Fibroblast of skin of scalp (primary cell): ENCODE measurements at regions not wholly inside any gene's neighbourhood (a gene's known extent, or its start where the extent isn't known, plus 50 kb on each side); places are given as distances from the start of the nearest gene placed in this dataset.

ENCODE experiments used
- DNase-seq: peaks from one replicate; pipeline ENCODE4 v3.0.0-alpha.2; 2013

DNA sequence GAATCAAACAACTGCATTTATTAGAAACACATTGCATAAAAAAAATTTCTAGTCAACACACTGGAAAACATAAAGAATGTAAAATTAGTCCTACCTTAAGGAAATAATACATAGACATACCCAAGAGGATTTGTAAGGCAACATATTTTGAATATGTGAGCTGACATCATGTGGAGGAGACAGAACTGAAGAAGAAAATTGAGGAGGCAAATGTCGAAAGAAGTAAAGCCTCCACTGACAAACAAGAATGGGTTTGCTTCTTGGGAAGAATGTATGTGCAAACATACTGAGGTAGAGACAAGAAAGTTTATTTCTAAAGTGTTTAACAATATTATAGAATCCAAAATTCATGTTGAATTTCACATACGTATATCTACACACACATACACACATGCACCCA is 363.0 kb upstream of the PDE4D start:
- DNase-seq, result no peak

DNA sequence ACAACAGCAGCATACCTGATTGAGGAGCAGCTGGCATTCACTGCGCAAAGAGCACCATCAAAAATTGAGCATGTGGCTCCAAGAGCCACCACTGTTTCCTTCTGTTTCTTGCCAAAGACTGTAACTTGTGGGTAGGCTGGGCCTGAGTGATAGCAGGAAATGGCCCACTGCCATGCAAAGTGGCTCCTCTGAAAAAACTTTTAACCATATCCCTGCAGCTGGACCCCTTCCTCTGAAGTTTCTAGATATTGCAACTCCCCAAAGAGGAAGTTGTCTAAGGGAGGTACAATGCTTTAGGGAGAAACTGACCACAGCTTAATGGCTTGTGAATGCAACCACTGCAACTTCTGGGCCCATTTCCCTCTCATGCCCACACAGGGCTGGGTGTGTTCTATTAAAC is 355.4 kb upstream of the PDE4D start:
- no peak for DNase-seq

DNA sequence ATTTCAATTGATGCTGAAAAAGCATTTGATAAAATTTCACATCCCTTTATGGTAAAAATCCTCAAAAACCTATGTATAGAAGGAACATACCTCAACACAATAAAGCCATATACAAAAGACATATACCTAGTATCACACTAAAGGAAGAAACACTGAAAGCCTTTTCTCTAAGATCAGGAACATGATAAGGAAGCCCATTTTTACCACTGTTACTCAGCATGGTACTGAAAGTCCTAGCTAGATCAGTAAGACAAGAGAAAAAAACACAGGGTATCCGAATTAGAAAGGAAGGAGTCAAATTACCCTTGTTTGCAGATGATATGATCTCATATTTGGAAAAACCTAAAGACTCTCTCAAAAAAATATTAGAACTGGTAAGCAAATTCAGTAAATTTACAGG is 350.2 kb upstream of the PDE4D start:
- DNase-seq, result no peak

DNA sequence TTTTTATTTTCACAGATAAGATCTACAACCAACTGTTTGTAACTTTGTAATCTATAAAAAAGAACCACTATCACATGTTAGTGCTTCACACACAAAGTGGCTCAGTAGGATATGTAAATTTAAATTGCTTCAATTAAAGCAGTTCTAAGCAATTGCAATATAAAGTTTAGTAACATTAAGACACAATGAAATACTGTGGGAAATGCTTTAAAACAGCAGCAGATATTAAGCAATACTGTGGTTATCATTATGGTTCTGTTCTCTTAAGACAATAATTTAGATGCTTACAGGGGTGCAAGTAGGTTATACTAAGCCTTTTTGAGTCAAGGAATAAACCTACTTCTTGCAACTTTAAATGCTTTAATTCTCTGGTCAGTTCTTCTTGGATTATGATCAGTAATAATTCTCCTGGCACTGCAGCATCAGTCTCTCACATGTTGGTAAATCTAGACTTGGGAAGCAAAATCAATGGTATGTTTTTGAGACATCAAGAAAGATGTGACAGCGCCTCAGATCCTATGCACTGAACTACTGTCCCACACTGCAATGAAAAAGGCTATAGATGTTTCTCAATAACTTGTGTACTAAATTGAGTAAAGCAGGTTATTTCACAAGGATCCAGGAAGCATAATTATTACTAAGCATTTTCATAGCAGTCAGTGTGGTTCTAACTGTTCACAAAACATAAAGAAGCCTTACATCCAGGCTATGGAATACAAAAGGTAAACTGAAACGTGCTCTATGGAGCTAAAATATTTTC is 338.7 kb upstream of the PDE4D start:
- DNase-seq, result no peak

DNA sequence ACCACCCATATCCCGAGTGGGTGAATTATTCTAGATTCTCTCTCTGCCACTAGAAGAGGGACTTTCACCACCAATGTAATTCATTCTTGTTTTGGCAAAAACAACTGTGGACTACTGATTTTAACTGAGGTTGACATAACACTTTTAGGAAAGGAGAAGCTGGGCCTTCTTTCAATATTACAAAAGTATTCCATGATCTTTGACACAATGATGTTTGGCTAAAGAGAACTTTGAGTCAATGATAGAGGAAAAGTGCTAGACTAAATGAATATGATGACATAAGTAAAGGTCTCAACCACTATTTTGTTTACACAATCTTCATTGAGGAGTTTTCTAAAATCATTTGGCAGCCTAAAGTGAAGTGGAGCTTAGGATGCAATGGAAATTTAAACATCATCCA is 336.9 kb upstream of the PDE4D start:
- DNase-seq, result no peak

DNA sequence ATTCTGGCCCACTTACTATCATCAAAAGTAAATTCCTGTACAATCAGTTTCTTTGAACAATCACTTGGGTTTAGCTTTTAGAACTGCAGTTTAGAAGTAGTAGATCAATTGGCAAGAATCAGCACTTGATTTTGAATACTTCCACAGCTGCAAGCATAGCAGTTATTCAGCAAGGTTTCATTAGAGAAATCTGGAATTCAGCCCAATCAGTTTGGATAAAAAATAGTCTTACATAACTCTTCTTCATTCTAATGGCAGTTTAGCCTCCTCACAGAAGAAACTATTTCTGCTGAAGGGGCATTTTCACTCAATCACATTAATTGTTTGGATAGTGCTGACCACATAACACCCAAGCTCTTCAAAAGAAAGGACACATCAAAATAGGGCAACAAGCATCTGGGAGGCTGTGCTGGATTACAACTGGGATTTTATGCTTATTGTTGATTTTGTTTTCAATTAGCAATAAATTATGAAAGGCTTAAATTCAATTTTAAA is 336.2 kb upstream of the PDE4D start:
- no peak for DNase-seq

DNA sequence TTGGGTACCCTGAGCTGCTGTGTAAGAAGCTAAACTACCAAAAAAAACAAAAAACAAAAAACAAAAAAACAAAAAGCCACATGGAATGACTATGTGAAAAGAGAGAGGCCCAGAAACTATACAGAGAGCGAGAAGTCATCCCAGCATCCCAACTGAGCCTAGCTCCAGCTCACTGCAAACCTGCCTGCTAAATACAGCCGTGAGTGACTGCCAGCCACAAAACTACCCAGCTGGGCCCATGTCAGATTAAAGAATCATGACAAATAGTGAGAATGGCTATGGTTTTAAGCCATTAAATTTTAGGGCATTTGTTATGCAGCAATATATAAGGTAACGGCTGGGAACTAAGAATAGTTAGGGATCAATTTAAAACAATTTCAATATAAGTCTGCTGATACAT is 335.1 kb upstream of the PDE4D start:
- DNase-seq, result no peak

DNA sequence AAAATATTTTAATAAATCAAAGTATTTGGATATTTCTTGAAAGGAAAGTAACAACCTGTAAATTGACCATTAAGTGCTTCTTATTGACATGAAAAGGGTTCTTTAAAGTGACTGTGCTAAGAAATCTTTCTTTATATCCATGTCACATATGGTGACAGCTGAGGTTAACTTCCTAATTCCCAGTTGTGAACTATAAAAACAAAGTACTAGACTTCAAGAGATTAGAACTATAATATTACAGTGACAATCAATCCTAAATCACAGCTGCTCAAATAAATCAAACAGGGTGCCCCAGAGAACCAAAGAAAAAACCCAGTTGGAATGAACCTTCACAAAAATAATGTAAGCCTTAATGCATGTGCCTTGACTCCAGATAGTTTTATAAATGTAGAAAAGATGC is 332.6 kb upstream of the PDE4D start:
- no peak for DNase-seq

DNA sequence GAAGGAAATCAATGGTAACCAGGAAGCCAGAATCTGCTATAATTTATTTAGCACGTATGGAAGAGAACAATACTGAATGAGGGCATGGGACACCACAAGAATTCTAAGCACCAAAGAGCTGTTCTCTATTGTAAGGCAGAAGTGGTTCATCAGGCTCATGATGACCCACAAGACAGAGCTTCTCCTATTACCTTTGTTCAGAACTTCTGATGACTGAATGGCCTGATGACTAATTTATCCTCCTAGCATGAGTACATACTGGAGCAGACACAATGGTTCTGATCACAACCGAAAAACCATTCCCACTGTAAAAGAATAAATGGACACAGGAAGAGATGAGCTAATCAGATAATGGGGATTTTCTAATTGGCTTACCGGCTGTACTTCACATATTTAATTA is 329.8 kb upstream of the PDE4D start:
- no peak for DNase-seq

DNA sequence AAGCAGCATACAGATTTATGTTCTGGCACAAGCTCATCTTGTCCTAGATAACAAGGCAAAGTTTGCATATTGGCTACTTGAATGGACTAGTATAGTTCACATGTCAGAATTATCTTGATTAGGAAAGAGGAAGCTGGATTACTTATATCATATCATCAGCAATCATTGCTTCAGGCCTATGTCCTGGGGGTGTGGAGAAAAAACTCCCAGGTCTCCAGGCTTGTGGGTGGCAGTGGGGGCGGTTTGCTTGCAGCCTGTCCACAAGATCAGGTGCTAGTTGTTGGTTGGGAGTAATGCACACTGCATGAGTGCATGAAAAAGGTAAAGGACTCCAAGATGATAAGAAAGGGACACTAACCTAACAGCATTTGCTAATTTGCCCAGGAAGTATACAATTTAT is 326.4 kb upstream of the PDE4D start:
- DNase-seq, result no peak

DNA sequence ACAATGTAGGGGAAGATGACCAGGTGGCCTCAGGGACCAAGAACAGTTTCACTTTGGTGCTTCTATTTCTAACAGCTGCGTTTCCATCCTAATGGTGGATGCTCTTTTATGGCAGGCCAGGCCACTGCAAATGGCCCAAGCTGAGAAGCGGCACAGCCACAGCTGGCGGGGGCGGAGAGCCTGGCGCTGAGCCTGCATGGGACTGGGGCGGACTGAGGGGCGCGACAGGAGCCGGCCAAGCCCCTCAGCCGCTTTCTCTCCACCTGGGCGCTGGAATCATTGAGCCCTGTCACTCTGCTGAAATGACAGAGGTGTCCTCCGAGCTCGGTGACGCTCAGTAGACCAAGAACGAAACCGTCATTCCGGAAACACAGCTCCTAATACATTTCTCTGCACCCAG is 317.3 kb upstream of the PDE4D start:
- DNase-seq, result no peak

DNA sequence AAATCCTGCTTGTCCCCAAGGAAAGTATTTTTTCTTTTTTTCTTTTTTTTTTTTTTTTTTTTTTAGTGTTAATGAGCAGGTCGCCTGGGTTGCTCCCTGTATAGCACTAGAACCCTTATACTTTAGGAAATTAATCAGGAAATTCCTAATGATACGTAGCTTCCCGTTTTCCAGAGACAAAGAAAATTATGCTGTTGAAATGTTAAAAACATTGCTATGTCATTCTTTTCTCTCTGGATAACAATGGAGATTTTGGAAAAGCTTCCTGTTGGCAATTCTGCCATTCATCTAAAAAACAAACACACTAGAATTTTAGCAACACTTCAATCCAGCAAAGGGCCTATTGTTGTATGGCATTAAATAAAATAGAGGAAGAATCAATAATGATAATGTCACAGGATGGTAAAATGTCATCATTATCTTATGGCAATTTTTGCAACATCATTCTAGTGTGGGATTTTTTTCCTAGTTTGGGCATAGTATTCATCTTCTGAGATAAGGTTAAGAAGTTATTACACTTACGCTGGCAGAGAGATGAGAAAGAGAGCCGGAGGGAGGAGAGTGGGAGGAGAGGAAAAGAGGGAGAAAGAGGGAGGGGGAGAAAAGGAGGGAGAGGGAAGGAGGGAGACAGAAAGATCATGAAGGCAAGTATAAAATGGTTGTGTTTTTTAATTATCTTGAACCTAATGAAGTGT is 315.8 kb upstream of the PDE4D start:
- peak; percentile 11 for DNase-seq

DNA sequence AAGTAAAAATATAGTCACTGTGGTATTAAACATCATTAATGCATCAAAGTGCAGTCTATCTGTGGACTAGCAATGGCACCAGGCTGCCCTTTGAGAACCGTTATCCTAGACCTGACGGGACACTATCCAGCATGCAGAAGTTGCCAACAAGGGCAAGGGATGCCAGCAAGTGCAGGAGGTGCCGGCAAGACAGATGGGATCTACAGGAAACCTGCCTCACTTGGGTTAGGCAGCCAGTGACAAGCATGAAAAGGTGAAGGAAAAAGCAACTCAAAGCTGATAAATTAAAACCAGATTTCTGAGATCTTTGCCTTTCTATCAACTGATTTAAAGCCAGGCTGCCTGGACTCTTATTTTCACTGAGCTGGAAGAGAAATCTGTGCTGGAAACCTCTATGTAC is 315.2 kb upstream of the PDE4D start:
- DNase-seq, result no peak

DNA sequence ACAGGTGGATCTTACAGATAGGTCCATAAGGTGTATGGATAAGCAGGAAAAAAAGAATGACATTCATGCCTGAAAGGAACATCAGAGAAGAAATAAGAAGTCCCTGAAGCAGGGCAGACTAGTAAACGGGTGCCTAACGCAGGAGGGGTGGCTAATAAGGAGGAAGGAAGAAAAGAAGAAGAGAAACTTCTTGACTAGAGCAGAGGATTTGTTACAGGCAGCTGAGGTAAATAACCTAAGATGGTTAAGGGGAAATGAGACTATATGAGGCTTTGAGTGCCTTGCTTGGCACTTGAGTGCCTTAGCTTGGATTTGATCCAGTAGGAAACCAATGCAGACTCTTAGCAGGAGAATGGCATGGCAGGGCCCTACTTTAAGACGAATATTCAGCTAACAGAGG is 313.5 kb upstream of the PDE4D start:
- no peak for DNase-seq

DNA sequence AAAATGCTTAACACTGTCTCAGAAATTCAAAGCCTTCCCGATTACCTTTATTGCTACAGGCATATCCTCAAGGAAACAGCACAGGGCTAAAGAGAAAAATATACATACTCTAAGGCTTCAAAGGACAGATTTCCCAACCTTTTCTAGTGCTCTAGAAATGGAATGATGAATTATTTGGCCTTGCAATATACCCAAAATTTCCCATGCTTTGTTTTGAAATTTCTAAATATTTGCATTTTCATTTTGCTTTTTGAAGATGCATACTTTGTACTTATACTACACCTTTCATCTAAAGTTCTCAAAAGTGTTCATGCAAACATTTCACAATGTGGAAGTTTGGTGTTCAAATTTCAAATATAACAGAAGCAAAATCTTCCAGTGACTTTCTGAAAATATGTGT is 312.7 kb upstream of the PDE4D start:
- DNase-seq, result no peak

DNA sequence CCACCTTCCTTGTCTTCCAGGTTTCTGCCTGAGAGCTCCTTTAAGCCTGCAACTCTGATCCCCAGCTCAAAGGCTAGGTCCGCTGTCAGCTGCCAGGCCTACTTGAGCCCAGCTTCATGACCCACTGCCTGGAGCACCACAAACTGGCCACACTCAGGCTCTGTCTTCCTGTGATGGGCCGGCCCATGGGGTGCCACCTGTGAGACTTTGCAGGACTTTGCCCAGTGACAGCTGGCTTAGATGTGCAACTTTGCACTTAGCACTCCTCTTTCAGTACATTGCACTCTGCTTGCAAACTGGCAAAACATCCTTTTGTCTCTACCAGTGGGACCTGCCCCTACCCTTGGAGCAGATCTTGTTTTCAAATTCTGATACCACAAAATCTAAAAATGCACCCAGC is 311.5 kb upstream of the PDE4D start:
- no peak for DNase-seq

DNA sequence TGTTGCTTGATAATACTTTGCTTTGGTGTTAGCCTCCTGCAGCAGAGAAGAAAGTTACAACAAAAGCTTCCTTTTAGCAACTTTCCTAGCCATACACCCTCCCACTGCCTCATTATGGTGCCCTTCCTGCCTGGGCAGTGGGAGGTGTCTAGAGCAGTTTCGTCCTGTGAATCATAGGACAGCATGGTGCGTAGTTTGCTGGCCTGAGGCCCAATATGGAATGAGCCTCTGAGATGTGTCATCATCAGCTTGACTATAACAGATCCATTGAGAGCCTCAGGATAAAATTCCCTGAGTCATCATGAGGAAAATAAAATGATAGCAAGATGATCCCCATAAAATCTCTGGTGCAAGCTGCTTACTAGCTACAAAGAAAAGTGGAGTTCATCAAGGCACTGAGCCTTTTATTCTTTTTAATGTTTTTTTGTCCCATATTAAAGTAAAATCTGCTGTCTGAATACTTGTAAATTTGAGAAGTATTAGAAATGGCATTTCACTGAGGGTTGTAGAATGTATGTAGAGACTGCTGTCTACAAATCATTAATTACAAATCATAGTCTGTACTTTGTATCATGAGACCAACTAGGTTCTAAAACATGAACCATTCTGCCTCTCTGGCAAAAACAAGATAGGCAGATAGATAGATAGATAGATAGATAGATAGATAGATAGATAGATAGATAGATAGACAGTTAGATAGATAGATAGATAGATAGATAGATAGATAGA is 303.0 kb upstream of the PDE4D start:
- peak; percentile 98 for DNase-seq

DNA sequence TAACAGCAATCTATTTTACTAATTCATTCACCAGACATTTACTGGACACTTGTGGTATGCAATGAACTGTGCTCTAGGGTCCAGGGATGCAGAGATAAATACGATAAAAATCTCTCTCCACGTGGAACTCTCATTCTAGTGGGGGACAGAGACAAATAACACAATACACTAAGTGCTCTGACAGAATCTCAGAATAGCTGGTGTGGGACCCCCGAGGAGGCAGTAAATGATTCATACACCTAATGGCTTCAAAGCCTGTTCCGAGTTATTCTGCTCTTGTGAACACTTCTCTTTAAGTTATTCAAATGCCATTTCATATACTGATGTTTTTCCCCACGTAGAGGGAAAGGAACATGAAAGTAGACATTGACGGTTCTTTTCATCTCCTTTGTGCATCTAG is 302.0 kb upstream of the PDE4D start:
- no peak for DNase-seq

DNA sequence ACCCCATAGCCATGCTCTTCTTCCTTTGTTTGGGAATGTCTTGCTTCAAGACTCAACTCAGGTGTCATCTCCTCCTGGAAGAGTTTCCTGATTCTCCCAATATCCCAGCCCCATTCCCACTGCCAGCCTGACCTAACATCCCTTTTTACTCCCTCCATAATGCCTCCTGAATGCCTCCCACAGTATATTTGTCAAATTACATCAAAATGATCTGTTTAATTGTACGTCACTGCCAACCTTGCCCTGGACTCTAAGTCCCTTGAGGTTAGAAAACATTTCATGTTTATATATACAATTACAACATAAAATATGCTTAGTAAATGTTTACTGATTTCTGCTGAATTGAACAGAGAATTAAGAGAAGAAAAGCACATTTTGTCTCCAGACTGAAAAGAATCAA is 301.6 kb upstream of the PDE4D start:
- no peak for DNase-seq

DNA sequence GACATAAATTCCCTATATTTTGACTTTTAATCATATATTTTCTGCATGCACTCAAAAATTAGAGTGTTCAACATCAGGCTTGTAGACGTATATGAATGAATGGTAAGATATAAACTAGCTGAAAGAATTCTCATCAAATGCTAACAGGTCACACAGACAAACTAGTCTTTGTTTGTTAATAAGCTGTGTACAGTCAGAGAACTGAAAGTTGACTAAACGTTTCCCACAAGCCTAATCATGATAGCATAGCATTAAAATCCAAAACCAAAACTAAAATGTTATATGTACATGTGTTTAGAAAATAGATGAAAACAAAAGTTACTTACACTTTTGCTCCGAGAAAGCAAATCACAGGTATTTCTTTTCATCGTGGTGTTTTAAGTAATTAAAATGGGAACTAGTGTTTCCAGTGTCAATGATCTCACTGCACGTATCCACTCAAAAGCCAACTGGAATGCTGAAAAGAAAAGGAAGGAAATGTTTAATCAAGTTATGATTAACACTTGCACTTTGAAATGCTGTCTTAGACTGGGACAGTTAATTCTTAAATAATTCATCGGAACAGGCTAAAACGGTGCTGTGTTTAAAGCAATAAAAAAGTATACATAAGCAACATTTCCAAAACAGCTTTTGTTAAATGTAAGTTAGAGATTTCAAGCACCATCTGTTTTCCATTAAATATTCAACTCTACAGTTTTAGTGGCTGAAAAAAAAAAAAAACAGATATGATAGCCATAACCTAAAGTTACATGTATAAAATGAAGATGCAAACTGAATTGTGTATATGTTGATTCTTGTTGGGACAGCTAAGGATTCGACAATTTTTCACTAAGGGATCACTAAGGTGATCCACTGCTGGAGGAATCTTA is 291.9 kb upstream of the PDE4D start:
- no peak for DNase-seq

DNA sequence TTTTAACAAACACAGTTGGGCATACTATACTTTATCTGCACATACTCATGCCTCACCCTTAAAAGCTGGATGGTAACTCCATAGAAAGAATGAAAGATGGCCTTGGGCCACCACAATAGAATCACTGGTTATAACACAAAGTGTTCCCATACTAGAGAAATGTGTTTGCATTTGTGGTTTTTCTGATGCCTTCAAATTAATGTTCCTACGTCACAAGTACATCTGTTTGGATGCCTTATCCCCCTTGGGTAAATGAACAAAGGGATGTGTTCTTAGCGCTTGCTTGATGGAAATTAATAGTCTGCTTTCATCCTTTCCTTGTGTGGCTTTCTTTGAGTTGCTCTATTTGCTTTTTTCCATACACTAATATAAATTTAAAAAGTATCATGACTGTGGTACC is 291.1 kb upstream of the PDE4D start:
- DNase-seq, result peak; percentile 69

DNA sequence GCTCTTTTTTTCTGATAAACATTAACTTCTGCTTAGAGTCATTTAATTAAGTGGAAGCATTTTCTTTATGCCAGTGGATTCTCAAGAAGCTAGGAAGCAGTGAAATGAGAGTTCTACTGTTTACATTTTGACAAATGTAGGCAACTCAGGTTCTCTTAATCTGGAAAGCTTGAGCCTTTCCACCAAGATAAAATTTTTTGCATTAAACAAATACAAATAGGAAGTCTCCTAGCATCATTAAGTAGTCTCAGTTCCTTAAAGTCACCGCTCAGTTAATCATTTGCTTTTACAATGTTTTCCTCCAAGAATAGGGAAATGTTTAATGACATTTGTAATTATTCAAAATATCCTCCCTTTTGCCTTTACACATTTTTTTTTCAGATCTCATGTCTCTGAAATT is 290.4 kb upstream of the PDE4D start:
- no peak for DNase-seq

DNA sequence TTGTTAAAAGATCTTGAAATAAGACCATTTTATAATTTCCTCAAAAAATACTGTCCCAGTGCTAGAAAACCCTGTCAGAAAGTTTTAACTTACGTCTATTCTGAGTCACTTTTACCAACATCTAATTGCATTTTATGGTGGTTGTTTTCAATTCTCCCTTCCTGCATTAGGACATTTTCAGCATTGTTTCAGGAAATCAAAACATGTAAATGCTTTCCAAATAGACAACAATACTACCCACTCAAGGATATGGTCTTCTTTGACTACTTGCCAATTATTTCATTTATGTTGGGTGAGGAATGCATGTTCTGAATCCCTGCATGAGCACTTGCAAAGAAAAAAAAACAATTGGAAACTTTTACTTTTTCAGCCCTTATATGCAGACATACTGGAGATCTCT is 284.6 kb upstream of the PDE4D start:
- peak; percentile 87 for DNase-seq
